ACC112 (cell line): ENCODE measurements at regions not wholly inside any gene's neighbourhood (a gene's known extent, or its start where the extent isn't known, plus 50 kb on each side); places are given as distances from the start of the nearest gene placed in this dataset.

ENCODE experiments used
- H2AFZ ChIP-seq: fragments of 200-600 bp; sonication (generic); one replicate; pipeline ENCODE4 v1.6.0; 2017; ENCODE audit warnings: antibody characterized with exemption, low read length; ENCODE audit not compliant: unreplicated experiment
- H3K27ac ChIP-seq: fragments of 200-600 bp; sonication (generic); 2 replicates; pipeline ENCODE4 v1.5.1; 2014; ENCODE audit warnings: low read depth, mild to moderate bottlenecking, antibody characterized with exemption, low read length, moderate library complexity
- H3K27me3 ChIP-seq: fragments of 200-600 bp; sonication (generic); 2 replicates; pipeline ENCODE4 v1.6.1; 2014; ENCODE audit warnings: mild to moderate bottlenecking, antibody characterized with exemption, low read length, moderate library complexity, mixed read lengths; ENCODE audit not compliant: insufficient read depth
- H3K36me3 ChIP-seq: fragments of 200-600 bp; sonication (generic); 2 replicates; pipeline ENCODE4 v1.6.1; 2016; ENCODE audit warnings: mild to moderate bottlenecking, antibody characterized with exemption, low read length, moderate library complexity, mixed read lengths; ENCODE audit not compliant: insufficient read depth
- H3K4me1 ChIP-seq: fragments of 200-600 bp; sonication (generic); one replicate; pipeline ENCODE4 v1.6.1; 2016; ENCODE audit warnings: low read length, mixed read lengths; ENCODE audit not compliant: insufficient read depth, unreplicated experiment, control insufficient read depth
- H3K4me3 ChIP-seq: fragments of 200-600 bp; sonication (generic); 2 replicates; pipeline ENCODE4 v1.5.1; 2014; ENCODE audit warnings: mild to moderate bottlenecking, low read depth, low read length
- H3K79me2 ChIP-seq: fragments of 200-600 bp; sonication (generic); one replicate; pipeline ENCODE4 v1.6.0; 2016; ENCODE audit warnings: low read length; ENCODE audit not compliant: control insufficient read depth, unreplicated experiment, insufficient read depth

GRCh38 chr12:83199069-83199468, 512.4 kb downstream of the TMTC2 start:
- peaks cover 4% of the 10 kb centered on the region; the same call in 1 of the 2 replicates for H3K27me3 ChIP-seq
- H3K4me1 ChIP-seq, result no peaks in the 10 kb centered on the region
- H3K27ac ChIP-seq, result no peak overlapping the region
- no peak overlapping the region for H3K4me3 ChIP-seq
- no peaks in the 10 kb centered on the region for H3K79me2 ChIP-seq
- H2AFZ ChIP-seq, result no peak overlapping the region
- H3K36me3 ChIP-seq, result no peaks in the 10 kb centered on the region

GRCh38 chr12:83198291-83199015, 511.7 kb downstream of the TMTC2 start:
- Histone ChIP-seq H3K27ac (no peak overlapping the region), H3K36me3 (no peaks in the 10 kb centered on the region), H2AFZ (no peak overlapping the region), H3K4me1 (no peaks in the 10 kb centered on the region), H3K79me2 (no peaks in the 10 kb centered on the region), H3K27me3 (peaks cover 4% of the 10 kb centered on the region; the same call in 1 of the 2 replicates), H3K4me3 (peak overlapping the region; percentile 21; the same call in 1 of the 2 replicates)

GRCh38 chr12:83197483-83197914, 510.8 kb downstream of the TMTC2 start:
- Histone ChIP-seq H3K79me2 (no peaks in the 10 kb centered on the region), H3K4me1 (no peaks in the 10 kb centered on the region), H3K36me3 (no peaks in the 10 kb centered on the region), H3K27ac (no peak overlapping the region), H2AFZ (no peak overlapping the region), H3K27me3 (peaks cover 4% of the 10 kb centered on the region; the same call in 1 of the 2 replicates), H3K4me3 (no peak overlapping the region)

- Histone ChIP-seq H3K4me3 (no peak overlapping the region), H3K27me3 (peaks cover 4% of the 10 kb centered on the region; the same call in 1 of the 2 replicates), H3K36me3 (no peaks in the 10 kb centered on the region), H3K27ac (no peak overlapping the region), H3K79me2 (no peaks in the 10 kb centered on the region), H3K4me1 (no peaks in the 10 kb centered on the region), H2AFZ (no peak overlapping the region)
Observed at GRCh38 chr12:83196694-83197350, 510.1 kb downstream of the TMTC2 start.

GRCh38 chr12:83190631-83191390, 504.1 kb downstream of the TMTC2 start:
- Histone ChIP-seq H3K36me3 (no peaks in the 10 kb centered on the region), H3K79me2 (no peaks in the 10 kb centered on the region), H3K27me3 (no peaks in the 10 kb centered on the region), H3K4me3 (no peak overlapping the region), H3K4me1 (no peaks in the 10 kb centered on the region), H2AFZ (no peak overlapping the region), H3K27ac (no peak overlapping the region)

- Histone ChIP-seq H2AFZ (no peak overlapping the region), H3K27ac (no peak overlapping the region), H3K4me3 (no peak overlapping the region), H3K36me3 (no peaks in the 10 kb centered on the region), H3K4me1 (no peaks in the 10 kb centered on the region), H3K79me2 (no peaks in the 10 kb centered on the region), H3K27me3 (no peaks in the 10 kb centered on the region)
Observed at GRCh38 chr12:83186419-83186818, 499.7 kb downstream of the TMTC2 start.

GRCh38 chr12:83185241-83185640, 498.5 kb downstream of the TMTC2 start:
- Histone ChIP-seq H3K27me3 (no peaks in the 10 kb centered on the region), H3K27ac (no peak overlapping the region), H3K36me3 (no peaks in the 10 kb centered on the region), H3K4me3 (no peak overlapping the region), H2AFZ (no peak overlapping the region), H3K79me2 (no peaks in the 10 kb centered on the region), H3K4me1 (no peaks in the 10 kb centered on the region)
